Omental fat pad (tissue), 3 donors: ENCODE measurements at regions not wholly inside any gene's neighbourhood (a gene's known extent, or its start where the extent isn't known, plus 50 kb on each side); places are given as distances from the start of the nearest gene placed in this dataset.

ENCODE experiments used
- ATAC-seq: fragments of 150-250 bp; one replicate; pipeline ENCODE4 v1.9.1; 2016; ENCODE audit warnings: mild to moderate bottlenecking, moderate library complexity; ENCODE audit not compliant: low FRiP score
- DNase-seq: peaks from one replicate; pipeline ENCODE4 v3.0.0-alpha.2; 2019; ENCODE audit warnings: low spot score
- CTCF ChIP-seq, 3 donors: fragments of 450-650 bp; IDR thresholded peaks; one replicate each; pipeline ENCODE4 v1.5.1; 2016 to 2017; ENCODE audit warnings: antibody characterized with exemption in 3 of 3, mild to moderate bottlenecking in 3 of 3, moderate library complexity in 2 of 3

- TF ChIP-seq CTCF (IDR thresholded peaks at IDR 0.05): no peak
- ATAC-seq (no peak), DNase-seq (no peak)
These were observed 685.6 kb downstream of the AMY1C start for GRCh38 chr1:104435255-104435654.

GRCh38 chr1:104440011-104440410 lies 690.3 kb downstream of the AMY1C start:
- TF ChIP-seq CTCF (IDR thresholded peaks at IDR 0.05): no peak
- ATAC-seq (no peak), DNase-seq (no peak)

GRCh38 chr1:104456724-104457123 lies 707.0 kb downstream of the AMY1C start:
- DNase-seq (no peak), ATAC-seq (no peak)
- no peak for TF ChIP-seq CTCF (IDR thresholded peaks at IDR 0.05)

- ATAC-seq (no peak), DNase-seq (no peak)
- TF ChIP-seq CTCF (IDR thresholded peaks at IDR 0.05): no peak
These were observed 710.2 kb downstream of the AMY1C start for GRCh38 chr1:104459886-104460285.

GRCh38 chr1:104460880-104461279 lies 711.2 kb downstream of the AMY1C start:
- TF ChIP-seq CTCF (IDR thresholded peaks at IDR 0.05): no peak
- ATAC-seq: no peak

GRCh38 chr1:104463126-104463697 lies 713.5 kb downstream of the AMY1C start:
- DNase-seq (no peak), ATAC-seq (no peak)
- no peak for TF ChIP-seq CTCF (IDR thresholded peaks at IDR 0.05)

More at GRCh38 chr1:104460880-104461279, 711.2 kb downstream of the AMY1C start:
- no peak for DNase-seq

- DNase-seq: no peak
- no peak for ATAC-seq
- TF ChIP-seq CTCF (IDR thresholded peaks at IDR 0.05): no peak
These were observed 716.4 kb downstream of the AMY1C start for GRCh38 chr1:104466068-104466467.
